Hematopoietic multipotent progenitor cell treated with erythropoietin and hydrocortisone succinate and interleukin-3 and kit ligand, for 8 days (in vitro differentiated cells): ENCODE measurements at regions not wholly inside any gene's neighbourhood (a gene's known extent, or its start where the extent isn't known, plus 50 kb on each side); places are given as distances from the start of the nearest gene placed in this dataset.

Source experiments
- DNase-seq: peaks from one replicate; pipeline ENCODE4 v3.0.0-alpha.2; 2015

DNA sequence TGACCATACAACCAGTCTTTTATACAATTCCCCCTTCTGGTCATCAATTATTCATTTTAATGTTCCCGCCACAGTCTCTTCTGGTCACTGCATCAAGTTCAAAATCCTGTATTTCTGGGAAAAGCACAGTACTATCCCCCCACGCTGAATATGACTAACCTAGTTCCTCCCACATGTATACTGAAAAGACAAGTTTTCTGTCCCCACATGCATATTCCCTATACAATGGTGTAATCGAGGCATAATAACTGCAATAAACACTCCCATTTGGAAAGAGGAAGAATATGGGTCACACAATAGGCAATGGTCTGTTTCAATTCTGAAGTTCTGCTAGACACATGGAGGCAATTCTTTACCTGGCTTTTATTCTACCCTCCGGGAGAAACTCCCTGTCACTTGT, 344.9 kb downstream of the EFNA5 start:
- no peak for DNase-seq

GRCh38 chr5:107324809-107325208, 345.9 kb downstream of the EFNA5 start:
- DNase-seq = no peak

GRCh38 chr5:107324071-107324470, 346.7 kb downstream of the EFNA5 start:
- no peak for DNase-seq

GRCh38 chr5:107323536-107323935, 347.2 kb downstream of the EFNA5 start:
- DNase-seq = no peak

DNA sequence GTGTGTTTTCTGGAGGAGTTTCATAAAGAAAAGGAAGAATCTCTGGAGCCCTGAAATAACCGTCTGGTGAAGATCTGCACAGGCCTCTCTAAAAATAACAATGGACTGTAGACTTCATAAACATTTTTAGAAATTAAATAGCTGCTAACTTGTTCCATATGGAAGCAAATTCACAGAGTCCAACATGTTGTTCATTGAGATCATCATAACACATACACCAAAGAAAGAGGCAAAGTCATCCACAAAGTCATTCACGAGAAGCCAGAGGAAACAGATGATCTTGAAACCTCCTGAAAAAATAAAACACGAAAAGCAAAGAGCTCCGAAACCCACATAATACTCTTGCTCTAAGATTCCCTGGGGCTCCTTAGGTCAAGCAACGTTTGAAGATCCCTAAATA, 347.8 kb downstream of the EFNA5 start:
- DNase-seq = no peak

GRCh38 chr5:107321906-107322305, 348.8 kb downstream of the EFNA5 start:
- DNase-seq = no peak

GRCh38 chr5:107320846-107321245, 349.9 kb downstream of the EFNA5 start:
- no peak for DNase-seq

DNA sequence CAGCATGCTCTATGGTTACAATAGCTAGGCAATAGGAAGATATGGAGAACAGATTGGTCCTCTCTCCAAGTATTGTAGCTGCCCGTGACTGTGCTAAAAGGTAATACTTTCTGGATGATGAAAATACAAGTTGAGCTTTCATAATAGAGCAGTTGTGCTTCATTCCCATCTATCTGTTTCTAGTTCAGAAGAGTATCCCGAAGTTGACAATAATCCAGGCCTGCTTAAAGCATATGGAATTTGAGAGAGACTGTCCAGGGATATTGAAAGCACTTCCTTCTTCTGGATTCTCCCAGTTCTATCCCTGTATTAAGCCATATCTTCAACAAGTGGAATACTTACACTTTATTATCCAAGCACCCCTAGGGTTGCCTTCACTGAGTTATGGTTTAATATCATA, 350.4 kb downstream of the EFNA5 start:
- DNase-seq = no peak

DNA sequence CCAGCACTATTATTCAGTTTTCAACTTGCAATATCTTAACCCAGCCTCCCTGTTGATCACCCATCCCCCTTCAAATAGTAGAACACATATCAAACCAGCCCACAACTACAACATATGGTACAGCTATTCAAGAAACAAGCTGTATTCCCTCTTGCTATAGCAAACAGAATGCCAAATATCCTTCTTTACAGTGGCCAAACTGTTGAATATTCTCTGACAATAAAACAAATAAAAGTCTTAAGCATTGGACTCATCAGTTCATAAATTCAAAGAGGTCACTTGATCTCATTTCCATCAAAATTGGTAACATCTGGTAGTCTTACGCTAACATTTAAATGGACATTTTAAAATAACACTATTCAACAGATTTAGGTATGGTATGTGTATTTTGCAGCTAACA, 350.8 kb downstream of the EFNA5 start:
- DNase-seq = no peak

DNA sequence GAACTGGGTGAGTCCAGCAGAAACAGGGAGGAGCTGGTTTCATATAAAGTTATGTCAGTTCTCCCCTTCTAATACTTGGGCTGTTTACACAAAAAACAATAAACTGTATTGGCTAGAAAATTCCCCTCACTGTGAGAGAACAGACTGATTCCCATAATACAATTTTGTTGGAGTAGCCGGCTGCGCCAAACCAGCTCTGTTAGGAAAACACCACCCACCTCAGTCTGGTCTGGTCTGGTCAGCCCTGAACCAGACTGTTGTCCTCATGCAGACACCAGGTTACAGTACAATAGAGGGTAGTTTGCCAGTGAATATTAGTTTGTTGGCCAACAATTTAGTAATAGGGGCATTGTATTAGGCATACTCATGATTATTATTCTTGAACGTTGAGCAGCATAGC, 356.4 kb downstream of the EFNA5 start:
- DNase-seq = no peak

- DNase-seq = no peak
Measured at GRCh38 chr5:107313921-107314320, 356.8 kb downstream of the EFNA5 start.

DNA sequence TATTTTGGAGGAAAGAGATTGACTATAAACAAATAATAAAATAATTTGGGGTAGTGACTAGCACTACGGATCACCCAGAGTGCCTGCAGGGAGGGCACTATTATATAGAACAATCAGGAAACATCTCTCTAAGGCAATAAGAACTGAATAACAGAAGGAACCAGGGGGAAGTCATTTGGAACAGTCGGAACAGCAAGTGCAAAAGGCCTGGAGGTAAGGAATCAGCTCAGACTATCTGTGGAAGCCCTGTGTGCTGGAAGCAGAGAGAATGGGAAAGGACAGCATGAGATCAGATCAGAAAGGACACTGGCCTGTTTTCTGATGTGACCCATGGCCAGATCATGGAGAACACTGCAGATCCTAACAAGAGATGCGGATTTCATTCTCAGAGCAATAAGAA, 357.6 kb downstream of the EFNA5 start:
- no peak for DNase-seq

- no peak for DNase-seq
Measured at GRCh38 chr5:107310181-107310580, 360.6 kb downstream of the EFNA5 start.

GRCh38 chr5:107306594-107306993, 364.1 kb downstream of the EFNA5 start:
- no peak for DNase-seq

DNA sequence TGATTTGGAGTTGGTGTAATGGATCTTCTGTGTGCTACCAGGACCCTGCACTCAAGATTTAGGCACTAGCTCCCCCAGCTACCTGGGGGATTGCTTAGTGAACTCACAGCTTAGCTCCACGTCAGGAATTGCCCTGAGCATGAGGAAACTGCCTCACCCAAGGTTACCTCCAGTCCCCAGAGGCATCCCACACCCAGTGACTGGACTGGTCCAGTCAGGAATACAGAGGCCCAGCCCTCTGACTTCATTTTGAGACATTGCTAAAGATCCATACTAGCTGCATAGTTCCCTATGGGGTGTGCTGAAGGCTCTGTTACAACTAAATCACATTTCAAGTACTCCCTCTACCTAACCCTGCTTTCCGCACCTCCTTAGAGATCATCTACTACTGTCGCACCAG, 364.7 kb downstream of the EFNA5 start:
- DNase-seq = no peak

- DNase-seq = no peak
Measured at GRCh38 chr5:107304684-107305083, 366.1 kb downstream of the EFNA5 start.

- no peak for DNase-seq
Measured at GRCh38 chr5:107303171-107303968, 367.4 kb downstream of the EFNA5 start.

GRCh38 chr5:107302441-107302840, 368.3 kb downstream of the EFNA5 start:
- DNase-seq = no peak

- no peak for DNase-seq
Measured at GRCh38 chr5:107301999-107302398, 368.7 kb downstream of the EFNA5 start.

GRCh38 chr5:107300721-107301327, 369.9 kb downstream of the EFNA5 start:
- DNase-seq = no peak

GRCh38 chr5:107296572-107296971, 374.2 kb downstream of the EFNA5 start:
- DNase-seq = no peak

DNA sequence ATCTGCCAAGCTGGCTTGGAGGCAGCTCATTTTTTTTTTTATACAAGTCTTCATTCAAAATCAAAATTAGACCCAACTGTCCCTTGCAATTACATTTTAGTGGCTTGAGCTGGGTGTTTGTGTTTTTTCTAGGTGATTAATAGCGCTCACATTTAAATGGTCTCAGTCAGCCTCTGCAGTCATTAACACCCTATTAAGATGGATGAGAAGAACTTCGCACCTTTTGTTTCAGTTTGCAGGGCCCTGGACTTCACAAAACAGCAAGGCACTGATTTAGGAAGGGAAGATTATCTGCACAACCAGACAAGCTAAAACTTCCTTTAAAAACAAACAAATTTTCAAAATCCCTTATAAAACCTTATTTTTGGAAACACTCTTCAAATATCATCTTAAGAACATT, 374.8 kb downstream of the EFNA5 start:
- no peak for DNase-seq

- DNase-seq = no peak
Measured at GRCh38 chr5:107294669-107295068, 376.1 kb downstream of the EFNA5 start.

DNA sequence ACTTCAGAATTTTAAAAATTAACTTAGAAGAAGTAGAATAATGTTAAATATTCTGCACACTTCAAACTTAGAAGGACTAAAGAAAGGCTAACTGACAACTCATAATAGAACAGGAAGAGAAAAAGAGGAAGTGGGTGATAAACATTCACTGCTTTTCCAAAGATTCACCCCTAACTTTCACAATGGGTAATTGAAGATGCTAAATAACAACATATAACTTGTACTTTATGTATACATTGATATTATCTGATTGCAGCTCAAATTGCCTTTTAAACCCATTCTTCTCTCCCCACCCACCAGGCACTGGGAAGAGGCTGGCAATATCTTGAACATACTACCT, 376.6 kb downstream of the EFNA5 start:
- DNase-seq = no peak
